DND-41 (cell line): ENCODE measurements at regions not wholly inside any gene's neighbourhood (a gene's known extent, or its start where the extent isn't known, plus 50 kb on each side); places are given as distances from the start of the nearest gene placed in this dataset.

ENCODE experiments used
- EZH2 ChIP-seq: IDR thresholded peaks from 3 replicates; pipeline ENCODE4 v1.6.1; 2012; ENCODE audit warnings: borderline replicate concordance, low read depth, mild to moderate bottlenecking, moderate library complexity, low read length, inconsistent platforms; ENCODE audit not compliant: severe bottlenecking
- TF ChIP-seq, protein P1 (sequence below): IDR thresholded peaks from 2 replicates; pipeline ENCODE4 v1.5.1; 2012; ENCODE audit warnings: borderline replicate concordance, low read length, moderate library complexity, mild to moderate bottlenecking; ENCODE audit not compliant: poor library complexity, severe bottlenecking; ENCODE audit errors: extremely low read depth

GRCh38 chr5:17146280-17146841, 71.1 kb upstream of the BASP1 start:
- TF ChIP-seq, protein P1, sequence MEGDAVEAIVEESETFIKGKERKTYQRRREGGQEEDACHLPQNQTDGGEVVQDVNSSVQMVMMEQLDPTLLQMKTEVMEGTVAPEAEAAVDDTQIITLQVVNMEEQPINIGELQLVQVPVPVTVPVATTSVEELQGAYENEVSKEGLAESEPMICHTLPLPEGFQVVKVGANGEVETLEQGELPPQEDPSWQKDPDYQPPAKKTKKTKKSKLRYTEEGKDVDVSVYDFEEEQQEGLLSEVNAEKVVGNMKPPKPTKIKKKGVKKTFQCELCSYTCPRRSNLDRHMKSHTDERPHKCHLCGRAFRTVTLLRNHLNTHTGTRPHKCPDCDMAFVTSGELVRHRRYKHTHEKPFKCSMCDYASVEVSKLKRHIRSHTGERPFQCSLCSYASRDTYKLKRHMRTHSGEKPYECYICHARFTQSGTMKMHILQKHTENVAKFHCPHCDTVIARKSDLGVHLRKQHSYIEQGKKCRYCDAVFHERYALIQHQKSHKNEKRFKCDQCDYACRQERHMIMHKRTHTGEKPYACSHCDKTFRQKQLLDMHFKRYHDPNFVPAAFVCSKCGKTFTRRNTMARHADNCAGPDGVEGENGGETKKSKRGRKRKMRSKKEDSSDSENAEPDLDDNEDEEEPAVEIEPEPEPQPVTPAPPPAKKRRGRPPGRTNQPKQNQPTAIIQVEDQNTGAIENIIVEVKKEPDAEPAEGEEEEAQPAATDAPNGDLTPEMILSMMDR: no peak
- TF ChIP-seq EZH2: no peak
